Common myeloid progenitor, CD34-positive (primary cell): ENCODE measurements at regions not wholly inside any gene's neighbourhood (a gene's known extent, or its start where the extent isn't known, plus 50 kb on each side); places are given as distances from the start of the nearest gene placed in this dataset.
A peak's percentile ranks its signal among the peaks of the same experiment; 100 is the strongest.

Experiments
- CTCF ChIA-PET: fragments of 350-600 bp; sonication (Branson Sonifier 250); formaldehyde crosslinking; loops from one replicate; lab custom pipeline; 2021; ENCODE audit warnings: antibody characterized with exemption; lab: Charles Lee
- POLR2A ChIA-PET: fragments of 350-600 bp; sonication (Branson Sonifier 250); formaldehyde crosslinking; loops from one replicate; lab custom pipeline; 2021; ENCODE audit warnings: antibody characterized with exemption; lab: Charles Lee
- DNase-seq, 3 donors: peaks; one replicate each; pipeline versions ENCODE4 v3.0.0 to v3.0.0-alpha.2; 2013
- H3K27ac ChIP-seq, 2 experiments: 1 replicate in 1 of 2; 2 replicates in 1 of 2; pipeline ENCODE4 v1.7.0; 2013; ENCODE audit warnings: inconsistent platforms in 2 of 2, low read length in 2 of 2, mild to moderate bottlenecking in 2 of 2, low read depth in 1 of 2, moderate library complexity in 1 of 2; ENCODE audit not compliant: severe bottlenecking in 2 of 2, insufficient read depth in 1 of 2, poor library complexity in 1 of 2
- H3K27me3 ChIP-seq, 5 experiments: replicated peaks in 2 of 5; 1 replicate in 3 of 5; 2 replicates in 2 of 5; pipeline versions ENCODE4 v1.6.1 to v1.7.0; 2013; ENCODE audit warnings: low read length in 4 of 5, mild to moderate bottlenecking in 2 of 5, moderate library complexity in 2 of 5, inconsistent platforms in 1 of 5; ENCODE audit not compliant: insufficient read depth in 5 of 5, control insufficient read depth in 4 of 5
- H3K36me3 ChIP-seq, 4 experiments: 1 replicate in 2 of 4; 2 replicates in 2 of 4; pipeline versions ENCODE4 v1.6.1 to v1.7.0; 2013; ENCODE audit warnings: low read length in 3 of 4, control low read depth in 1 of 4, mild to moderate bottlenecking in 1 of 4; ENCODE audit not compliant: control insufficient read depth in 4 of 4, insufficient read depth in 4 of 4
- H3K4me1 ChIP-seq, 4 experiments: 1 replicate in 3 of 4; 2 replicates in 1 of 4; pipeline versions ENCODE4 v1.6.1 to v1.7.1; 2013; ENCODE audit warnings: low read length in 3 of 4, mild to moderate bottlenecking in 3 of 4, control low read depth in 1 of 4, inconsistent platforms in 1 of 4, moderate library complexity in 1 of 4; ENCODE audit not compliant: control insufficient read depth in 4 of 4, insufficient read depth in 4 of 4; ENCODE audit errors: control extremely low read depth in 1 of 4
- H3K4me3 ChIP-seq, 7 experiments: 1 replicate in 4 of 7; 2 replicates in 3 of 7; pipeline versions ENCODE4 v1.5.1 to v1.7.0; 2013; ENCODE audit warnings: mild to moderate bottlenecking in 7 of 7, low read length in 6 of 7, moderate library complexity in 6 of 7, inconsistent platforms in 2 of 7, low read depth in 2 of 7, control low read depth in 1 of 7; ENCODE audit not compliant: insufficient read depth in 4 of 7, control insufficient read depth in 1 of 7; ENCODE audit errors: extremely low read depth in 1 of 7
- H3K9me3 ChIP-seq, 5 experiments: 1 replicate in 4 of 5; 2 replicates in 1 of 5; pipeline versions ENCODE4 v1.6.1 to v1.7.1; 2013; ENCODE audit warnings: low read length in 4 of 5, mild to moderate bottlenecking in 2 of 5, inconsistent platforms in 1 of 5, low read depth in 1 of 5, moderate library complexity in 1 of 5; ENCODE audit not compliant: control insufficient read depth in 4 of 5, insufficient read depth in 2 of 5; ENCODE audit errors: control extremely low read depth in 1 of 5
- WGBS: methylation state at CpG from one replicate; pipeline ENCODE4 v1.1.5; 2013; ENCODE audit not compliant: insufficient coverage; 5-methylcytosine and 5-hydroxymethylcytosine counted together

GRCh38 chr3:126257174-126257573 lies 76.8 kb upstream of the ALDH1L1 start:
- DNase-seq, result no peak
- POLR2A ChIA-PET, result no interaction called here
- no peaks in the 10 kb centered on the region for H3K9me3 ChIP-seq
- 98% methylated on average over 11 of the region's 11 CpGs for WGBS
- H3K27ac ChIP-seq, result no peak overlapping the region
- no peaks in the 10 kb centered on the region for H3K36me3 ChIP-seq
- CTCF ChIA-PET, result interaction anchor here (1.2 to 1.3 kb wide), 3 partner anchors 8 to 124 kb away, joined by 3 to 4 read pairs (median 3); no protein-coding TSS in a partner anchor
- peaks cover 0 to 13% (median 7%) of the 10 kb centered on the region in 4 experiments for H3K4me1 ChIP-seq
- peaks cover 0 to 2% (median 0%) of the 10 kb centered on the region in 5 experiments for H3K27me3 ChIP-seq
- no peak overlapping the region for H3K4me3 ChIP-seq

GRCh38 chr3:126256251-126256650 lies 75.9 kb upstream of the ALDH1L1 start:
- no peak overlapping the region for H3K4me3 ChIP-seq
- ChIA-PET POLR2A (no interaction called here), CTCF (no interaction called here)
- DNase-seq, result no peak
- H3K4me1 ChIP-seq, result peaks cover 0 to 12% (median 7%) of the 10 kb centered on the region in 4 experiments
- no peaks in the 10 kb centered on the region for H3K36me3 ChIP-seq
- H3K27ac ChIP-seq, result no peak overlapping the region
- WGBS, result 97% methylated on average over 7 of the region's 7 CpGs
- no peaks in the 10 kb centered on the region for H3K9me3 ChIP-seq
- H3K27me3 ChIP-seq, result peaks cover 0 to 5% (median 0%) of the 10 kb centered on the region in 5 experiments

- 92% methylated on average over 2 of the region's 2 CpGs for WGBS
- H3K4me1 ChIP-seq, result no peaks in the 10 kb centered on the region
Measured at GRCh38 chr3:126253072-126253471, 72.7 kb upstream of the ALDH1L1 start.

GRCh38 chr3:126252373-126252772 lies 72.0 kb upstream of the ALDH1L1 start:
- Histone ChIP-seq H3K9me3 (no peaks in the 10 kb centered on the region), H3K27ac (no peak overlapping the region), H3K27me3 (peaks cover 0 to 5% (median 0%) of the 10 kb centered on the region in 5 experiments), H3K36me3 (no peaks in the 10 kb centered on the region), H3K4me1 (no peaks in the 10 kb centered on the region), H3K4me3 (no peak overlapping the region)
- CTCF ChIA-PET, result no interaction called here
- DNase-seq, result no peak
- POLR2A ChIA-PET, result no interaction called here
- 100% methylated on average over 1 of the region's 1 CpG for WGBS

More at GRCh38 chr3:126253072-126253471, 72.7 kb upstream of the ALDH1L1 start:
- ChIA-PET CTCF (no interaction called here), POLR2A (no interaction called here)
- Histone ChIP-seq H3K4me3 (no peak overlapping the region), H3K36me3 (no peaks in the 10 kb centered on the region), H3K9me3 (no peaks in the 10 kb centered on the region), H3K27me3 (peaks cover 0 to 5% (median 0%) of the 10 kb centered on the region in 5 experiments), H3K27ac (no peak overlapping the region)
- DNase-seq, result no peak

DNA sequence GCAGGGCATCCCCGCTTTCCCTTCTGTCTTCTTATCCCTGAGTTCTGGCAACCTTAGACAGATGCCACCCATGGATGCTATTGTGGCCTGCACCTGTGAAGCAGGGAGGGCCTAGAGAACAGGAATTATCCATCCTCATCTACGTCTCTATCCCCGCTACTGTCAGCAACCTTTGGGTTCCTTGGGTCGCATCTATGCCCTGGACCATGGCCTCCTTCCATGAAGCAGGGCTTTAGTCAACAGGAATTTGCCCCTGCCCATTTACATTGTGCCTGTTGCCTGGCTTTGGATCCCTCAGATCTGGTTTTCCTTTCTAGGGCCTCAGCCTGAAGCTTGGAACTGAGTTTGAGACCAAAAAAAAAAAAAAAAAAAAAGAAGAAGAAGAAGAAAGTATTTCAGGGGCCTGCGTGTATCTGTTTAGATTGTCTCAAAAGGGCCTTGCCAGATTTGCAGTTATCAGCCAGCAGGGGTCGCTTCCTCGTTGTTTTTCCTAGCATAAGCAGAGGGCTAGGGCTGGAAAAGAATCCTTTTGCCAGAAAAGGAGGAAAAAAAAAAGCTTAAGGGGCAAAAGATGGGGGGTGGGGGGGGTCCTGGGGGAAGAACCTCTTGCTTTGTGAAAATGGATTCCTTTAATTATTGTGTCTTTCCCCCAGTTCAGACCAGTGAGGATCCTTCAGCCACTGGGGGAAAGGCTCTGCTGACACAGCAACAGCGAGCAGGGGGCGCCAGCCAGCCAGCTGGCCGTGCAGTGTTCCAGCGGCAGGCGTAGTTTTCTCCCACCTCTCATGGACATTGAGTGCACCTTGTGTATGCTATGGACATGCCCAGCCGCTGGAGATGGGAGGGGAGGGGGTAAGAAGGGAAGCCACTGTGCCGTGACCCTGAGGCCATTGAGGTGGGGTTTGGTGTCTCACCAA lies 65.7 kb upstream of the ALDH1L1 start:
- Histone ChIP-seq H3K27me3 (peaks cover 0 to 6% (median 2%) of the 10 kb centered on the region in 5 experiments), H3K9me3 (peaks cover 0 to 19% (median 4%) of the 10 kb centered on the region in 5 experiments), H3K4me1 (no peaks in the 10 kb centered on the region), H3K27ac (no peak overlapping the region), H3K4me3 (no peak overlapping the region), H3K36me3 (no peaks in the 10 kb centered on the region)
- DNase-seq, result peak; percentile 32 to 54 (median 38)
- CTCF ChIA-PET, result interaction anchor here (0.6 to 1.1 kb wide), 3 partner anchors 11 to 1256 kb away, joined by 3 to 4 read pairs (median 3); no protein-coding TSS in a partner anchor
- WGBS, result 65% methylated on average over 12 of the region's 14 CpGs
- POLR2A ChIA-PET, result no interaction called here
